ENCODE measurements at regions not wholly inside any gene's neighbourhood (a gene's known extent, or its start where the extent isn't known, plus 50 kb on each side); places are given as distances from the start of the nearest gene placed in this dataset.

DNA sequence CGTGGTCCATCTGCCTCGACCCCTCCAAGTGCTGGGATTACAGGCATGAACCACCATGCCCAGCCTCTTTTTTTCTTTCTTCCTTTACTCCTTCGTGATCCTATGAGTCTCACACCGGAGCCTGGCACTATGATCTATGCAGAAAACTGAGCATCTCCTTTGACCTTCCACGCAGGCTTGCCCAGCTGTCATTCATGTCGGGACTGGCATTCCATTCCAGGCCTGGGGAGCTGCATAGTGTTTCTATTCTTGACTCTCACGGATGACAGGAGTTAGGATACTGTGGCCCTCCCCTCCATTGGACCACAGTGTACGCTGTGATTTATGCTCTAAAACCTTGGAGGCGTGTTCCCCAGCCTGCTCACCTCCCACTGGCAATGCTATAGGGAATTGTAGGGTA lies 611.8 kb downstream of the BRD1 start:
- DNase-seq, result no peak

DNA sequence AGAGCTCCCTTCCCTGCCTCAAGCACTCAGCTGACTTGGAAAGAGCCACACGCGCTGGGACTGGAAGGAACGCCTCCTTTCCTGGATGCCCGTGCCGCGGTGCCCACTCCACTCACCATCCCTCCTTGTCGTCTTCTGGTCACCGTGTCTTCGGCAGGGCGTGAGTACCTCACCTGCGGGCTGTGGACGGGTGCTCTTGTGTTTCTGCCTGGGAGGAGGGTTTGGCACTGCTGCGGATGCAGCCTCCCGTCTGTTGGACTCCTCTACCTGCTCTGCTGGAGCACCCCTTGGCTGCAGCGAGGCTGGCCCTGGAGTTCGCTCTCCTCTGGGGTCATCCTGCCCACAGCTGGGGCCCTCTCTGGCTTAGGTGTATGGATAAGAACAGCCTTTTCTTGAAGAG lies 612.7 kb downstream of the BRD1 start:
- no peak for DNase-seq

DNA sequence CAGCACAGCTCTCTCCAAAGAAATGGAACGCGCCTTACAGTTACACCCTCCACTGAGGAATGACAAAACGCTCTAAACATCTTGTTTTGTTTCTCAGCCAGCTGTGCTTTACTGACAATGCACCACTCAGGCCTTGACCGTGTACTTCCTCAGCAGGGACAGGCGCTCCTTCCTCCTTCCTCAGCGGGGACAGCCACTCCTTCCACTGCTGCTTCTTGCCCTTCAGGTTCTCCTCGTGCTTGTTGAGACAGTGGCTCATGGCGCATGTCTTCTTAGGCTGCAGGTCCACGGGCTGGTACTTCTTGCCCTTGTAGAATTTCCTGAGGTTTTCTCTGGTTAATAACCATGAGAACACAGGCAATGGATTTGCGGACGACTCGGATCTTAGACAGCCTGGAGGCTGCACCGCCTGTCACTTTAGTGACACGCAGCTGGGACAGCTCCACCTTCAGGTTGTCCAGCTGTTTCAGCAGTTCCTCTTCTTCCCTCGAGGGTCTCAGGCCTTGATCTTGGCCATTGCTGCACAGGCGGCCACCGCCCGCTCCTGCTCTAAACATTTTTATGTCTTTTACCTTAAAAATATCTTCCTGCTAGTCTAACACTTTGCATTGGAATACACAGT lies 613.8 kb downstream of the BRD1 start:
- no peak for DNase-seq

DNA sequence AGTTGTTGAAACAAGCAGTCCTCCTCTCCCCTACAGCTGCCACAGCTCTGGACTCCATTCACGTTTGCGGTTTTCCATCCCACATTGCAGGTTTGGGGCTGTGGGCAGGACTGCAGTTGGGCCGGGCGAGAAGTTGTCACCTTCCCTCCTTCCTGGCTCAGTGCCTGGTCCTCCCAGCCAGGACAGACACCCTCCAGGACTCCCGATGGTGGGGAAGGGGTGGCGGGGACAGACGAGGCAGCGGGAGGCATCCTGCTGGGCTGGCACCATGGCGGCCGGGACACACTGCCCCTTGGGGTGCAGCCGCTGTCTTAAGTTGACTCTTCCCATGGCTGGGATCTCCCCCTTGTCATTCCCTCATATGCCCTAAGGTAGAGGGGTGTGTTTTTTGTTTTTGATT lies 615.2 kb downstream of the BRD1 start:
- DNase-seq, result no peak

DNA sequence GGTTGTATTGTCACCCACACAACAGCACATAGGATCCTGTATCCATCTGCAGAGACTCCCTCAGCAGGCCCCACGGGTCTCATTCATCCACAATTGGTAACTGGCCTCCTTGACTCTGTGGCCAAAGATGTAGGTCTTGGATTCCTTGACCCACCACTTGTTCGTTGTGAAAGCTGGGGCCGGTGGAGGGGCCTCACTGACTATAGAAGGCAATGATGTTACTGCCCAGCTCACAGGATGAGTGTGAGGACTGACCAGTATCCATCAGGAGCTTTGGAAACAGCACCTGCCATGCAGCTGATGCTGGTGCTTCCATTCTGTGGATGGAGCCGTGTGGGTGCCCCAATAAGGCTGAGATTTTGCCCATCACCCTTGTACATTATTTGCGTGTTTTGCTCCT lies 615.7 kb downstream of the BRD1 start:
- no peak for DNase-seq

DNA sequence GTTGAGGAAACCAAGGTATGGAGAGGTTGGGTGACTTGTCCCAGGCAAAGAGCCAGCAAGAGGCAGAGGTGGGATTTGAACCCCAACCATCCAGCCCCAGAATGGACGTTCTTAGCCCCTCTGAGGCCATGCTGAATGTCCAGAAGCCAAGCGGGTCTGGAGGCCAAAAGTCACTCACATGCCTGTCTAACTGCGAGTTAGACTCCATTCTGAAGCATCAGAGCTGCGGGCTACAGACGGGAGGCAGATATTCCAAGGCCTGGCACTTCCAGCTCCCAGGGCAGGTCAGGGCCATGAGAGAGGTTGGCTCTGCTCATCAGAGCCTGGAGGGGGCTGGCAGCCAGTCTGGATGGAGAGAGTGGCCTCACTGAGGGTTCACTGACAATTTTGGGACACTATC lies 616.5 kb downstream of the BRD1 start:
- no peak for DNase-seq

DNA sequence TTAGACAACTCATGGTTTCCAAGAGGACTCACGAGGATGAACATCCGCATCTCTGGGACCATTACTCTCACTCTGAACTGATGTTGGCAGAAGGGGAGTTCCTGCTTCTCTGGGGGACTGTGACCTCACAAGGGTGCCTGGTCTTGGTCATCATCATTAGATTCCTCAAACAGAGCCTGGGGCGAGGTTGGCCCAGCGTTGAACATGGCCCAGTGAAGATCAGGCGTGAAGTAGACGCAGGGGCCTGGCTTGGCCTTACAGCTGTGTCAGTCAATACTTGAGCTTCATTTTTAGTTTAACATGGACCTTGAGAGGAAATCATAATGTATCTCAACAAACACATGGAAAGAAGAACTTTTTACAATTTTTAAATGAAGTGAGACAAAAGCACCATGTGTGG lies 617.1 kb downstream of the BRD1 start:
- no peak for DNase-seq

DNA sequence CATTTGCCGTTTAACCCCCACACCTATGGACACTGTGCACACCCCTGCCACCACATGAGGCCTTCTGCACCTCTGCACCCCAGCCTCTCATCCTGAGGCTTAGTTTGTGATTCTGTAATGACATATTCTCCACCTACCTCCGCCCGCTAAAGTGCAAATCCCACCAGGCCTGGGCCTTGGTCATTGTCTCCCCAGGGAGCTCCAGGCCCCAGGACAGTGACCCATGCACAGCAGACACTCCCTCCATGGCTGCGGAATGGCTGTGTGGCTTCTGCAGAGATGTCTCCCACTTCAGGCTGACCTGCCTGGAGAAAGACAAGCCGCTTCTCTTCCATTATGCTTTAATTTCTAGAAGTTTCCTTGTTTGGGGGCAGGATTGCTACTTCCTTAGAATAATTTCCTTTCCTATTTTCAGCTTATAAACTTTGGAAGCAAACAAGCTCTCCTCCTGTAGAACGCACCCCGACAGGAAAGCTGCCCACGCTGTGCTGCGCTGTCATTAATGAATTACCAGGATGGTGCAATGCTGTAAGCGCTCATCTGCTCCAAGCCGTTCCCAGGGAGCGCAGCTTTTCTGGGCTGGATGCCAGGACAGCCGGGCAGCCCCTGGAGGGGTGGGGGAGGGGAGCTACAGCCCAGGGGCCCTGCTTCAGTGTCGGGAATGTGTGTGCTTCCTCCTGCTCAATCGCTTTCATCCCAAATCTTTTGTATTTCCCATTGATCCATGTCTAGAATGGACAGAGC lies 618.0 kb downstream of the BRD1 start:
- DNase-seq, result no peak

DNA sequence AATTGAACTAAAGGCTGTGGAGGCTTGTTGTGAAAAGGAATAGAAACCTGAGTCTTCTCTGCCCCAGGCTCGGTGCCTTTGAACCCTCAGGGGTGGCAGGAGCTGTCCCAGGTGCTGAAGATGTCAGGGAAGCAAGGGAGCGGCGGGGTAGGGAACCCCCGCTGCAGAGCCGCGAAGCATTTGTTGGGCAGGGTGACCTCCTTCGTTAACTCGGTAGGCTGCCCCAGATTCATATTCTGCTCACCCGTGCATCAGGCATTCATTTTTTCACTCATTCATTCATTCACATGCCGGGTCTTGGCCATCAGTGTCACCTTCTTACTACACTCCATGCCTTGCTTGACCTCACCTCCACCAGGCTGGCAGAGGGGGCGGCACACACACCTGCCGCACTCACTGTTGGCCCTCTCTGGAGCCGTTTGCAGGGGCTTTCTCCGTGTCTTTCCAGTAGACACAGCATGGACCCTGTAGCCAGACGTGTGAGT lies 618.9 kb downstream of the BRD1 start:
- no peak for DNase-seq

DNA sequence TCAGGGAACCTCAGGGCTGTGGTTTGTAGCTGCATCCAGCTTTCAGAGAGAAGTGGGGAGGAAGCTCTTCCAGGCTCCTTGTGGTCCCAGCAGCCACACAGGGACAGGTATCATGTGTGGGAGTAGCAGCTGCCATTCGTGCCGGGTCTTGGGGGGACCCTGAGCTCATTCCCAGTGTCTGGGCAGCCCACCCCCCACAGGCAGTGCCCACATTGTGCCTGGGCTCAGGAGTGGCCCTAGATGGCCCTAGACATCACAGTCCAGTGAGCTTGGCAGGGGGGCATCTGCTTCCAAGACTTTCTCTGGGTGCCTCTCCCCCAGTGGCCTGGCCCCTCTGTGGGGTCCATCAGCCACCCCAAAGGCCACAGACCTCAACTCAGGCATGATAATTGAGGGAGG lies 619.7 kb downstream of the BRD1 start:
- DNase-seq, result no peak

DNA sequence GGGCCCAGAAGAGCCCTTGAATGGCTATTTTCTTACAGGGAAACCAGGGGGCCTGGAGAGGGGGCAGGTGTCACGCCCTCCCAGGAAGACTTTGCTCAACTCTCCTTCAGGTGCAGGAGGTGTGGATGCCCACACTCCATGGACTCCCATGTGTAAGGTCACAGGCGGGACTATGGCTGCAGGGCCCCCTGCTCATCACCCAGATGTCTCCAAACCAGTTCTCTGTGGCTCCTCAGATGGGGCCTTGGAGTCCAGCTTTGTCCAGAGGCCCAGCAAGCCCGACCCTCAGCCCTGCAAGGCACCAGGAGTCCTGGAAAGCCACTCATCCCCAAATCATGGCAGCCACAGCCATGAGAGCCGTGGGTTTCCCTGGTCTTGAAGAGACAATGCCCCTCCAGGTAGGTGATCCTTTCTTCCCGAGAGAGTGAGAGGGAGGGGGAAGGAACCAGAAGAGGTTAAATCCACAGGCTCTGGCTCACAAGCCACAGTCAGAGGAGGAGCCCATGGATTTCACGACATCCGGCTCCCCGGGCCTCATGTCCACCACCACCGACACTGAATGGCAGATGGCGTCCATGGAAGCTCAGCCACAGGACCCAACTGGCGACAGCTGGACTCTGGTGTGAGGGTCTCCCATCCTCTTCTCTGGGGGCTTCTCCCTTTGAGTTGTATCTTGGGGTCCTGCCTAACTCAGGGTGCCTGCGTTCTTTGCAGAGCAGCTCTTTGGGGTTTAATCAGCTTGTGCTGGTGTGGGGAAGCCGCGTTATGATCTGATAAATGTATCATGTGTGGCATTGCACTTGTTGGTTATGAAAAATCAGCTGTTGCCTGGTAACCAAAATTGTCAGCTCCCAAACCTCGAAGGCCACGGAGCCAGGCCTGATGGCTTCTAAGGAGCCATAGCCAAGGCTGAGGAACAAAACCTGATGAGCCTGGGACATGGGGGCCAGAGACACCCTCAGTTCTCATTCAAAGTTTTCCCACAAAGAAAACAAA lies 620.4 kb downstream of the BRD1 start:
- no peak for DNase-seq

DNA sequence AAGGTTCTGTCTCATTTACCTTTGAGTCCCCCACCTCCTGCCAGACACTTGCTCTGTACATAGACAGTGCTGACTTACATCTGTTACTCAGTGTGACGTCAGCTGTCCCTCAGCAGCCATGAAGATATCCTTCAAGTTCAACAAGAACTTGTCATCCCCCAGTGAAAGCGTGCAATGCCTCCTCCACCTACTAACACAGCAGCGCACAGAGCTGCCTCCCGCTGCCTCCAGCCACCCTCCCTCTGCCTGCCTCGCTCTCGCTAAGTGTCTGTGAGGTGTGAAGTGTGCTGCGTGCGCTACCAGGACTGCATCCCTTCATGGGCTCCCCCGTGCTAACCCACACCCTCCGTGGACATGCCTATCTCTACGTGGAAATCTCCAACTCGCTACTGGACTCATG lies 621.4 kb downstream of the BRD1 start:
- DNase-seq, result no peak

DNA sequence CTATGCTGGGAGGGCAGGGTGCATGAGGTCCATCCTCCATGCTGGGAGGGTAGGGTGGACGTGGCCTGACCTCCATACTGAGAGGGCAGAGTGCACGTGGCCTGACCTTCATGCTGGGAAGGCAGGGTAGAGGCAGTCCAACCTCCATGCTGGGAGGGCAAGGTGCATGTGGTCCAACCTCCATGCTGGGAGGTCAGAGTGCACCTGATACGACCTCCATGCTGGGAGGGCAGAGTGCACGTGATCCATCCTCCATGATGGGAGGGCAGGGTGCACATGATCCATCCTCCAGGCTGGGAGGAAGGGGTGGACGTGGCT lies 622.2 kb downstream of the BRD1 start:
- no peak for DNase-seq

DNA sequence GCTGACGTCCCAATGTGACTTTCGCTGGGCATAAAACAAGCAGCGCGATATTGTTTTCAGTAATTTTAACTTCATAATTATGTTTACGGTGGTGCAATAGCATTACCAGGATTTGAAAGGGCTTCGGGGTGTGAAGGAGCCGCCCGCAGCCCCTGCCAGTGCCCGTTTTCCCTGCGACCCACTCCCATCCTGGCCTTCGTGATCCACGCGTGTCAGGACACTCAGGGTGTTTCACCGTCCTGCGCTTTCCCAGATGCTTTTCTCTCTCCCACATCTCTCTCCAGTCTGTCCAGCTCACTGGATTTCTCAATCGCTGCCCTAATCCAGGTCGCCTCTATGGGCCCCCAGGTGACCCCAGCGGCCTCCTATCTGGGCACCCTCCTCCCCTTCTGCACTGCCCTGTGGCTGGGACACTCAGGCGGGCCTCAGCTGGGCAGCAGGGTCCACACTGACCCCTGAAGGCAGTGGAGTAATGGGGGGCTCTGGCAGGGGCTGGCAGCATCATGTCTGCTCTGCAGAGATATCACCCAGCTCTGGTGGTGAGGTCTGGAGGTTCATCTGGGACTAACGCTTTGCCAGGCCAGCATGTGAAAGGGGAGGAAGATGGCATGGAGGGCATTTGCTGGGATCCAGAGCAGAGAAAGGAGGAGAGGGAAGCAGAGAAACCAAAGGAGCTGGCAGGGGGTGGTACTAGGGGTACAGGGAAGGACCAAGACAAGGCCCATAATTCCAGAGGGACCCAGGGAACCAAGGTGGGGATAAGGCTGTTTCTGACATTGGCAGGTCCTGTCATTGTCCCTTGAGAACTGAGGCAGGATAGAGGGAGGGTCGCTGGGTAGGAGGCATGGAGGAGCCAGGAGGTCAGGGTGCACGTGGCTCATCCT lies 622.8 kb downstream of the BRD1 start:
- DNase-seq, result no peak

DNA sequence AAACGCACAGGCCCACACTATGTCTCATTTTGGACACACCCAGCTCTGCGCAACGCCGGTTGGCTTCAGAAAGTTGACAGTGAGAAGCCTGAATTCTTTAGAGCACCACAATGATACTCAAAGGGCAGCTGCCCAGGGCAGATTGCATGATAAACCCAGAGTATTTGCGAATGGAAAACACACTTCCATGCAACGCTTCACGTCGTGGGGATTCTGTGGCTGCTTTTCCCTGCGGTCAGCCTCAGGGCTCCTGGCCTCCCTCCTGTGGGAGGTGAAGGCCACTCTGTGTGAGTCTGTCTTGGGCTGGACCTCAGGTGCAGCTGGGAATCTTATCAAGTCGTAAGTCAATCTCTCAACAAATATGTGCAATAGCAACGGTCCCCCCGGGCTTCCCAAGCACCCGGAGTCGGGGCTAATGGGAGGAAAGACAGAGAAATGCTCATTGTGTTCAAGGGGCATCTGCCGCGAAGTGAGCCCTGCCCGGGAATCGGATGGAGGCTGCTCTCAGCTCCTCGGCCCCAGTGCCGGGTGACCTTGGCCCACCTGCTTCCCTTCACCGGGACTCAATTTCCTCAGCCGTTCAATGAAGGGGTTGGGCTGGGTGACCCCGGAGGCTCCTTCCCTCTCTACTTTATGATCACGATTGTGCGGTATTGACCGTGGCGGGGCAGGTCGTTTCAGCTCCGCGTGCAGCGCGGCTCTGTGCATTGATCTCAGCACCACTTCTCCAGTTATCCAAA lies 623.6 kb downstream of the BRD1 start:
- DNase-seq, result no peak

DNA sequence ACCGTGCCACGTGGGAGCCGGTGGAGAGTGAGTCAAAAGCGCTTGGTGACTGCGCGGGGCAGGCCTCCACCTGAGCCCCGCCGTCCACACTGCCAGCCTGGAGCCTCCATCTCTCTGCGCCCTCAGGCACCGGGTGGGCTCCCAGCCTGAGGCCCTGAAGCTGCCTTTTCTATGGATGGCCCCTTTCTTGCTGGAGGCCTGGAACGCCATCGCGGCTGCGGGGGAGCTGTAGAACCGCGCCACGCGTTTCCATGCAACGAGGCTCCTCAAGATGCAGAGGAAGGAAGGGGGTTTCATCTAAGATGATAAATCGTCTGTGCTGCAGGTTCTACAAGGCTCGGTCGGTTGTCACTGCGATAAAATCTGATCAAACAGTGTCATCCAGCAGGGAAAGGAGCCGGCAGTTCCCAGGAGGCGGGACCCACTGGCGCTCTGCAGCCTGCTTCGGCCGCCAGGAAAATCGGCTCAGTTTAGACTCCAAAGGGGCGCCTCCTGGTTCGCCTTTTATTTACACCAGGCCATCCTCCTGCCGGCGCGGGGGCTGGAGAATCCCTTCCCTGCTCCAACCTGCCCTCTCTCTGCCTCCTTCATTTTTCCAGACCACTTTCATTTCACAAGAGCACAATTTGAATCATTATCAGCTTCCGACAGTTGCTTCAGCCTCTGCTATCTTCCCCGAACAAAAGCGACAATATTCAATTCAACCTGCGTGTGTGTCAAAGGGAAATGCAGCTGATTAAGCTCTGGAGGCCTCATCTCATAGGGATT lies 624.4 kb downstream of the BRD1 start:
- no peak for DNase-seq

DNA sequence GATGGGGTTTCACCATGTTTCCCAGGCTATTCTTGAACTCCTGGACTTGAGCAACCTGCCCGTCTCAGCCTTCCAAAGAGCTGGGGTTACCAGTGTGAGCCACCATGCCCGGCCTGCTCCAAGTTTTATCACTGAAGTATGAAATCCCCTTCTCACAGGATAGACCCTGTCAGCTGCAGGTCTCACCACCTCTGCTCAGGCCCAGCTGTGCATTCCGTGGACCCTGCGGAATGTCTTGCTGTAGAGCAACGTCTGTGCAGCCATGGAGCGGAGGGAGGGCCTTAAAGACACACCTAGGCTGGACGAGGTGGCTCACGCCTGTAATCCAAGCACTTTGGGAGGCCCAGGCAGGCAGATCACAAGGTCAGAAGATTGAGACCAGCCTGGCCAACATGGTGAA lies 625.4 kb downstream of the BRD1 start:
- no peak for DNase-seq

DNA sequence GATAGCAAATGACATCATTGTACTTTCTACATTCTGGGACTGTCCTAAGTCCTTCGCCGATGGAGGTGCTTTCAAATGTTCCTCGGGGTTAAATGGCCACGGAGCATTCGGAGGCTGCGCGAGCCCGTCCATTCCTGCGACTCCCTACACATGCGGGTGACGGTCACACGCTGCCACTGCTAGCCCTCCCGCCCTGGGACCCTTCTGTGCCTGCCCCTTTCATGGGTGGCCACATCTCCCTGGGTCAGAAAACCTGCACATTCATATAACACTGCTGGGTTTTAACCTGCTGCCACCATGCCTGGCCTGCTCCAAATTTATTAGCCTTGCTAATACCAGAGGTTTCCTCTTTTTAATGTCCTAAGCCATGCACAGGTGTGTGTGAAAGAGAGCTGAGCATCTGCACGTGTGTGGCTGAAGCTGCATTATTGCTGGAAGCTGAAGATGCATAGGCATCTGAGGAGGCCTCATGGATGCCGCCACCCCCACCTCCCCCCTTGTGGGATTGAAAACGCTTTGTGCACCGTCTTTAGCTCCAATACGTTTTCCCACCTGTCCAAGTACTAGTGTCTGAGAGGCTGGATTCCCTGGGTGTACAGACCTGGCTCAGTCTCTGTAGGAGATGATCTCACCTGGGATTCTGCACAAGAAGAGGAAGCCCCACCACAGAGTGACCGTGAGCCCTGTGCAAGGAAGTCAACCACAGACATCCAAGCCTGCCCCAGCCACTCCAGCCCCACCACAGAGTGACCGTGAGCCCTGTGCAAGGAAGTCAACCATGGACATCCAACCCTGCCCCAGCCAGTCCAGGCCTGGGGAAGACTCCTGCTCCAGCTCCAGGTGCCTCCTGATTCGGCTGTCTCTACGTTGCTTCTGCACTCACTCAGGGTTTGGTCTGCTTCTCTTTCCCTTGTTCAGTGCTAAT lies 626.4 kb downstream of the BRD1 start:
- no peak for DNase-seq

DNA sequence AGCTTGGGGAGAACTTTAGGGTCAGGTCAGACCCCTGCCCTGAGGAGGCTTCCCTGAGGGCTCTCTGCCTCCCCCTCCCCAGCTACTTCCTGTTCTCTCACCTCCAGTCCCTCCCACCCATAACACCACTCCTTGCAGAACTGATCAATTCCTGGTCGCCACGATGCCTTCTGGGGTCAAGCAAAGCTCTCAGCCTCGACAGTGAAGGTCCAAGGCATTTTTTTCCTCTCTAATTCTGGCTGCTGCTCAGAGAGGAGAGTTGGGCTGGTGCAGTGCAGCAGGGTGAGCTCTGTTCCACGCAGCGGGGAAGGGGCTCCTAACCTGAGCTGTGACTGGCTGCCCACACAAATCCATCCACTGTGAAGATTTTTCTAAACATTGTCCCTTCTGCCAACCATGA lies 628.4 kb downstream of the BRD1 start:
- DNase-seq, result no peak

DNA sequence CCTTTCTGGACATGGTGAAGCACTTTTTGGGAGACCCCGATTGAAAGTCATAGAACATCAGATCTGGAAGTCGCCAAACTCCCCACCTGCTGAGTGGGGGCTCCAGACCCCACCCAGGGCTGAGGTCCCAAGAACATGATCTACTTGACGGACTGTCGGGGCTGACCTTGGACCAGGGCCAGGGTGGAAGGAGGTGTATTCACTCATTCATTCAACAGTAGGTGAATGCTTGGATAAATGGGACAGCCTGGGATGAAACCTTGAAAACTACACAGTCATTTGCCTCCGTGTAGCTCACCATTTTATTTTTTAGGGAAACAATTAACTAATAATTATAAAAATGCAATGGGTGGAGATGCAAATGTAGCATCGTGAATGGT lies 629.0 kb downstream of the BRD1 start:
- no peak for DNase-seq

Measured in SW 1271 (cell line).